HL-60/S4 (cell line): ENCODE measurements at regions not wholly inside any gene's neighbourhood (a gene's known extent, or its start where the extent isn't known, plus 50 kb on each side); places are given as distances from the start of the nearest gene placed in this dataset.

ENCODE experiments used
- in situ Hi-C: fragments of 300-500 bp; cut with MboI; formaldehyde crosslinking; loops from 2 replicates; pipeline ENCODE4 v1.14.3; 2022; ENCODE audit warnings: low sequenced_read_pairs

DNA sequence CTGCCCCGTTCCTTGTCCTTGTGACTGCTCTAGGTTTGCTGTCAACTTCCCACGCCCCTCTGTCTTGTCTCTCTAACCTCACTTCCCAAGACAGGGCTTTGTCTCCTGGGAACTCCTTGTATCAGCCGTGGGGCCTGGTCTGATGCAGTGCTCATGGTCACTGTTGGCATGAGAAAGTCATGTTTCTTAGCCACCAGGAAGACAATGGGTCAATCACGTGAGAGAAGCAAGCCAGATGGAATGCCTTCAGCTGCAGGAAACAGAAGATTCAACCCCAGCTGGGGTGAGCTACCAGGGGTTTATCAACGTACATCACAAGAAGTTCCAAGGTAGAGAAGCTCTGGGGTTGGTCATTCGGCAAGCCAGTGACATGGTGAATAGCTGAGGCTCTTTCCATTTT lies 116.6 kb downstream of the IRF8 start:
- in situ Hi-C loops = loop anchor here (10.0 kb wide), 1 partner anchor 191 kb away; no protein-coding TSS in a partner anchor

DNA sequence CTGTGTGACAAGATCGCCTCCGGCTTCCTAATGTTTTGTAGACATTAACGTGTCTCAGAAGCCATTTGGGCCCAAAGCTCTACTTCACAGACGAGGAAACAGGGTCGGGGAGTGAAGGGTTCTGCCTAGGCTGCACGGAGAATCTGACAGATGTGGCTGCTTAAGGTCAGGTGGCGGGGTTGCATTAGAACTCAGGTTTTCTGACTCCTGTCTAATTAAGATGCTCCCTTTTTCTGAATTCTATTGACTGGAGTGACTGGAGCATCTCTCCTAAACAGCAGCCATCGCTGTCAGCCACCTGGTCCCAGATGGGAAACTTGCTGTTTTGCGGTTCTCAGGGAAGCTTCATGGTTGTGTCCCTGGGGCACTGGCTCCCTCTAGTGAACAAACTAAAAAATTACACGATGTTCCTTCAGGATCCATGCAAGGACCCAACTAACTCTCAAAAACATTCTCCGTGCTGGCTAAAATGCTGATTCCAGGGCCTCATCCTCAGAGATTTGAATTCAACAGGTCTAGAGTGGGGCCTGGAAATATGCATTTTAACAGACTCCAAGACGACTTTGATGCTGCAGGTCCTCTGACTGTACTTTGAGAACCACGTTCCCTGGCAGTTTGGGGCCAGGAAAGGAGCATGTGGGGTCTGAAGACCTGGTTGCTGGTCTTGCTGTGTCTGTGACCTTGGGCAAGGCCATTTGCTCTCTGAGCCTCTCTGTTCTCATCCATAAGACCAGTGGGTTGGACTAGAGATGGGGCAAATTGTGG lies 117.4 kb downstream of the IRF8 start:
- in situ Hi-C loops = loop anchor here (10.0 kb wide), 1 partner anchor 192 kb away; no protein-coding TSS in a partner anchor

DNA sequence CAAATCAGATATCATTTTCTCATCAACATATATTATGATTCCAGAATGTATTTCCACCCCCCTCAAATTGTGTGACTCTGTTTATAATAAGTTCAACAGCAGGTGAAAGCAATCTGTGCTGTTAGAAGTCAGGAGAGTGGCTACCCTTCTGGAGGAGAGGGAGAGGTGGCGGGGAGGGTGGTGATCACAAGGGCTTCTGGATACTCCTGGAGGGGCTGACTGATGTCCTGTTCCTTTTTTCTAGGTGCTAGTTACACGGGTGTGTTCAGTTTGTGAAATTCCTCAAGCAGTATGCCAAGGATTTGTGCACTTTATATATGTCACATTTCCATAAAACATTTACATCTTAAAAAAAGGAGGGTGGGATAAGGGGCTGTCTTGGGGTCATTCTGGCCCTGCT lies 119.1 kb downstream of the IRF8 start:
- in situ Hi-C loops = loop anchor here (10.0 kb wide), 1 partner anchor 193 kb away; no protein-coding TSS in a partner anchor

GRCh38 chr16:86018487-86018886 lies 119.5 kb downstream of the IRF8 start:
- in situ Hi-C loops = loop anchor here (10.0 kb wide), 1 partner anchor 194 kb away; no protein-coding TSS in a partner anchor

DNA sequence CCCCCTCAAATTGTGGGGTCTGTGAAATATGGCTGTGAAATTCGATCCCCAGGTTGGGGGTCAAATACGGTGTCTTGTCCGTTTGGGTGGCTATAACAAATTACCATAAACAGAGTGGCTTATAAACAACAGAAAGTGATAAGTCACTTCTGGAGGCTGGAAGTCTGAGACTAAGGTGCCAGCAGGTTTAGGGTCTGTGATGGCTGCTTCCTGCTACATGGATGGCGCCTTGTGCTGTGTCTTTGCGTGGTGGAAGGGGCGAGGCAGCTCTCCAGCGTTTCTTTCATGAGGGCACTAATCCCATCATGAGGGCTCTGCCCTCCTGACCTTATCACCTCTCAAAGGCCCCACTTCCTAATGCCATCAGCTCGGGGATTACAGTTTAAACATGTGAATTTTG lies 120.0 kb downstream of the IRF8 start:
- in situ Hi-C loops = loop anchor here (10.0 kb wide), 1 partner anchor 194 kb away; no protein-coding TSS in a partner anchor

- in situ Hi-C loops = loop anchor here (10.0 kb wide), 1 partner anchor 195 kb away; no protein-coding TSS in a partner anchor
Observed at GRCh38 chr16:86019446-86020047, 120.6 kb downstream of the IRF8 start.

DNA sequence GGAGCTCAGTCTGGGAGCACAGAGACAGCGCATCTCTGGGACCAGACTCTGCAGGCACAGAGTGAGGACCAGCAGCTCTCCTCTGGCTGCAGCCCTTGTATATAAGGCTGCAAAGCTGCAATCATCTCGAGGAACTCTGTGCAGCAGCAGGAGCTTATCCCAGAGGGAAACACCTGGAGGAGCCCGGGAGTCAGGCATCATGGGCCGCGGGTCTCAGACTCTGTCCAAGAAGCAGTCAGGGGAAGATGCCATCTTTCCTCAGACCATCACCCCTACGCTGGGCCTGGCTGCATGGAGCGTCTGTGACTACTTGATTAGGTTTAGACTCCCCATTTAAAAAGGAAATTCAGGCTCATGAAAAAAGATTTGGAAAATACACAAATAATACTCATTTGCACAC lies 122.0 kb downstream of the IRF8 start:
- in situ Hi-C loops = no loop called here

DNA sequence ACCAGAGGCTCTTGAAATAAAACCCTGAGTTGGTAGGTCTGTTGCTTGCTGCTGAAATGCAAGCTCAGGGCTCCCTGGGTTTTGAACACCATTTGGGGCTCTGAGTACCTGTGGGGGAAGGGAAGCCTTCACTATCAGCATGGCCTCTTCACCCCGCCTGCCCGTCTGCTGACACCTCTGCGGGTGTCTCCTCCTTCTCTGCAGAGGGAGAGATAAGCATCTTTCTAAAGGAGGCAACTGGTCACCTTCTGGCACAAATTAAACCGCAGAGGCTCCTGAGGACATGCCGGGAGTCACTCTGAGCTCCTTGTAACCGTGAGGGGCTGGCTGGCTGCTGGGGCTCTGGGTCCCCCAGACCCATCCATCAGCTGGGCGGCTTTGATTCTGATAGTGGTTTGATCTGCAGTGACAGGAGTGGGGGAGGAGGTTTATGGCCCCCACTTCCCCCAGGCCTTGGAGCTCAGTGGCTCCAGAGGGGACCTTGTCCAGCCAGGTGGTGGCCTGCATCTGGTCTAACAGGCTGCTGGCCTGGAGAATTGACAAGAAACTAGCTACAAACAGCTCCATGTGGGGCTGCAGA lies 123.5 kb downstream of the IRF8 start:
- in situ Hi-C loops = no loop called here

DNA sequence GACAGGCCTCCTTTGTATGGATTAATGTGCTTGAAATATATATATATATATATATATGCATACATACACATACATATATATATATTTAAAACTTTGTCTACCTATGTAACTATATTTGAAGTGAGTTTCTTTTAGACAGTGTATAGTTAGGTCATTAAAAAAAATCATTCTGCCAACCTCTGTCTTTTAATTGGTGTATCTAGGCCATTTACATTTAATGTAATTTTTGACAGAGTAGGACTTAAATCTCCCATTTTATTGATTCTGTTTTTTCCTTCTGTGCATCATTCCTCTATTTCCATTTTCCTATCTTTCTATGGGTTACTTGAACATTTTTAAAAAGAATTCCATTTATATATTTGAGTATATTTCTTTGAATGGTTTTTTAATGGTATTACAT lies 125.2 kb downstream of the IRF8 start:
- in situ Hi-C loops = no loop called here

- in situ Hi-C loops = loop anchor here (25.0 kb wide), 1 partner anchor 487 kb away; the partner anchor contains the start of gene FOXF1
Observed at GRCh38 chr16:86025706-86026105, 126.7 kb downstream of the IRF8 start.

DNA sequence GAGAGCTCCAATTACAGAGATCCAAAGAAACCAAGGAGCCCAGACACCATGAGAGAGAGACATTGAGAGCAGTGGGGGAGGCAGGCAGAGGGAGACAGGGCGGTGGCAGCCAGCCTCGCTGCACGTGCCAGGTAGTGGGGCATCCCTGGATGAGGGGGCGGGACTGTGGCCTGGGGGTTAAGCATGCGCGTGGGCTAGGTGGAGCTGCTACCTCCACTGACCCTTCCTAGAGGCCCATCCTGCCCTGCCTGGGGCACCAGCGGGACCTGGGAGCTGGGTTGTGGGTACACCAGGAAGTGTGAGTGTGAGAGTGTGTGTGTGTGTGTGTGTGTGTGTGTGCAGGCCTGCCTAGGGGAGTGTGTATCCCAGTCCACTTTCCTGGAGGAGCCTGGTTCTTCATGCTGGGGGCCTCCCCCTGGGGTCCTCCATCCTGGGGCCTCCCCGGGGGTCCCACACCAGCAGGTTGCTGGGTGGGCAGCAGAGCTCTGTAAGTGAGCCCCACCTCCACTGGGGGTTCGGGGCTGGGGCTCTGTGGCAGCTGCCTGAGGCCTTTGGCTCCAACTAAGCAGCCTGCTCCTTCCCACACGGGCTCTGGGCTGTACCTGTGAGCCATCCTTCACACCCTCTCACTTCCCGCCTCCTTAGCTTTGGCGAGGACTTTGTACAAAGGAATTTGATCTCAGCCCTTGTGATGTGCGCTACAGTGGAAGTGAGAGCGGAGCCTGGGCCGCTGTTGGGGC lies 127.4 kb downstream of the IRF8 start:
- in situ Hi-C loops = loop anchor here (25.0 kb wide), 1 partner anchor 486 kb away; the partner anchor contains the start of gene FOXF1

DNA sequence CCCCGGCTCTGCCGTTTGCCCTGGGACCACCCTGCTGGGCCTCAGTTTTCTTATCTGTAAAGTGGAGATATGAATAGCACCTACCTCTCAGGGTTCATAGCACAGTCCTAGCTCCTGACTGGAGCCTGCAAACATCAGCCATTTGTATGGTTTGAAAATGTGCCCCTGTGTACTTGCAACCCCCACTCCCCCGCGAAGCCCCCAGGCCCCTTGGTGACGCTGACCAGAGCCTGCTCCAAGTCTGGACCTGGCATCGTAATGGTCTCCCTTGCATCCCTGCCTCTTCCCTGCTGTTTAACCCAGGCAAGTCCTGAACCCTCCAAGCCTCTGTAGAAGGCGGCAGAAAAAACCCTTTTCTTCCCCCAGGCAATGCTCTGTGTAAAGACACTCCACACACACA lies 128.0 kb downstream of the IRF8 start:
- in situ Hi-C loops = loop anchor here (25.0 kb wide), 1 partner anchor 485 kb away; the partner anchor contains the start of gene FOXF1

GRCh38 chr16:86027373-86028126 lies 128.6 kb downstream of the IRF8 start:
- in situ Hi-C loops = loop anchor here (25.0 kb wide), 1 partner anchor 485 kb away; the partner anchor contains the start of gene FOXF1

DNA sequence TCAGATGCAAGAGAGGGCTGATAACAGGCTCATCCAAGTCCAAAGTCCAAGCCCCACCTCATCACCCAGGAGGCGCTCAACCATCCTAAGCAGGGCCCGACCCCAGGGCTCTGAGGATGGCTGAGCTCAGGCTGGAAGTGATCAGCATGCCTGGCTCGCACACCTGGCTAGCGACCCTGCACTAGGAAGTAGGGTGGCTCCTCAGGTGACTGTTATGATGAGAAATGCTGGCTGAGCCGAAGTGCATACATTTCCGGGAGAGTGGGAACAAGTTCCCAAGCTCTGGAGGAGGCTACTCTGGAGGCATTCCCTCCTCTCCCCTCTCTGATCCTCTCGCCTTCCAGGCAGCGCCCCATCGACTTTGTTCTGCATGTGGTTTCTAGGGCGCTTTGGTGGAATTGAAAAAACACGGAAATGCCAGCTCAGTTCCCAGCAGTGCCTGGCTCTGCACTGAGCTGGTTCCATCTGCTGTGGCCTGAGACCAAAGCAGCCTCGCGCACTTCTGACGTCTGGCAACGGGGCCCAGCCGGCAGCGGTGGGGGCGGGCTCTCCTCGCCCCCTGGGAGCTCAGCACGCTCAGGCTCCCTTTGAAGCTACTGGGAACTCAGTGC lies 130.3 kb downstream of the IRF8 start:
- in situ Hi-C loops = loop anchor here (25.0 kb wide), 1 partner anchor 483 kb away; the partner anchor contains the start of gene FOXF1

GRCh38 chr16:86030116-86030515 lies 131.2 kb downstream of the IRF8 start:
- in situ Hi-C loops = loop anchor here (25.0 kb wide), 1 partner anchor 482 kb away; the partner anchor contains the start of gene FOXF1

- in situ Hi-C loops = loop anchor here (25.0 kb wide), 1 partner anchor 481 kb away; the partner anchor contains the start of gene FOXF1
Observed at GRCh38 chr16:86031141-86031678, 132.2 kb downstream of the IRF8 start.

GRCh38 chr16:86033016-86033474 lies 134.1 kb downstream of the IRF8 start:
- in situ Hi-C loops = loop anchor here (25.0 kb wide), 1 partner anchor 479 kb away; the partner anchor contains the start of gene FOXF1

- in situ Hi-C loops = loop anchor here (25.0 kb wide), 1 partner anchor 478 kb away; the partner anchor contains the start of gene FOXF1
Observed at GRCh38 chr16:86033971-86034370, 135.0 kb downstream of the IRF8 start.
